ENCODE measurements at regions not wholly inside any gene's neighbourhood (a gene's known extent, or its start where the extent isn't known, plus 50 kb on each side); places are given as distances from the start of the nearest gene placed in this dataset.

DNA sequence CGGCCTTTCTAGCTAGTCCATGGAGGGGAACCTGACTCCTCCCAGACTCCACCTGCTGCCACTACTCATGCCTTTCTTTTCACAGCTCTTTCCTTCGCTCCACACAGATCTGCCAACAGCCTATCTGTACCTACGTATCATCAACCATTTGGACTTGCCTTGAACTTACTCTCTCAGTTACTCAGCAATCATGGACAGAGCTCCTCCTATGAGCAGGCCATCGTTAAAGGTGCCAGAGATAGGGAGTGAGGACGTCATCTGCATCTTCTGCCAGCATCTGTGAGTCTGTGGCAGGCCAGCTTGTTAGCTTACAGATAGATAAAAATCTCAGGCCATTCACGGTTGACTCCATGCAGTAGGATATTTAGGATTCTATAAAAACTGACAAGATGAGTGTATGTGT is 162.9 kb upstream of the ZBED5 start:
- Mint-ChIP-seq H3K4me3 (no peak overlapping the region), H3K36me3 (ENCODE audit: low read depth) (no peaks in the 10 kb centered on the region), H3K27me3 (no peaks in the 10 kb centered on the region), H3K4me1 (no peaks in the 10 kb centered on the region), H3K27ac (no peak overlapping the region), H3K9me3 (no peaks in the 10 kb centered on the region)
- ATAC-seq (no peak), DNase-seq (no peak)

- no peaks in the 10 kb centered on the region for H3K27me3 Mint-ChIP-seq
- no peak overlapping the region for H3K4me3 Mint-ChIP-seq
- no peaks in the 10 kb centered on the region for H3K9me3 Mint-ChIP-seq
- H3K27ac Mint-ChIP-seq = no peak overlapping the region
- no peaks in the 10 kb centered on the region for H3K36me3 Mint-ChIP-seq (ENCODE audit: low read depth)
- ATAC-seq = no peak
- H3K4me1 Mint-ChIP-seq = no peaks in the 10 kb centered on the region
- DNase-seq = no peak
Observed at GRCh38 chr11:11020219-11020726, 162.4 kb upstream of the ZBED5 start.

DNA sequence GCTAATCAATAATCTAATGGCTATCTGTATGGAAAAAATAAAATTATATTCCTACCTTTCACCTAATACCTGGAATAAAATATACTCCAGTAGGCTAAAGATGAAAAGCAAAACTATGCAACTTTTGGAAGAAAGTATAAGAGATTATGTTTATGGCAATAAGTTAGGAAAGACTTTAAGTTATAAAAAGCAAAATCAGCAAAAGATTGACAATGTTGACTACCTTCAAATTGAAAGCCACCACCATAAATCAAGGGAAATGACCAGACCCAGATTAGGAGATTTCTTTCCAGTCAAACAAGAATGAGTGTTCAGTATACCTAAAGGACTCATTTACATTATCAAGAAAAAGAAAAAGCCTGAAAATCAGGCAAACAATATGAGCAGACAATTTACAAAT is 159.1 kb upstream of the ZBED5 start:
- no peaks in the 10 kb centered on the region for H3K36me3 Mint-ChIP-seq (ENCODE audit: low read depth)
- H3K27ac Mint-ChIP-seq = no peak overlapping the region
- DNase-seq (no peak), ATAC-seq (no peak)
- no peaks in the 10 kb centered on the region for H3K4me1 Mint-ChIP-seq
- no peaks in the 10 kb centered on the region for H3K27me3 Mint-ChIP-seq
- H3K9me3 Mint-ChIP-seq = no peaks in the 10 kb centered on the region
- no peak overlapping the region for H3K4me3 Mint-ChIP-seq

DNA sequence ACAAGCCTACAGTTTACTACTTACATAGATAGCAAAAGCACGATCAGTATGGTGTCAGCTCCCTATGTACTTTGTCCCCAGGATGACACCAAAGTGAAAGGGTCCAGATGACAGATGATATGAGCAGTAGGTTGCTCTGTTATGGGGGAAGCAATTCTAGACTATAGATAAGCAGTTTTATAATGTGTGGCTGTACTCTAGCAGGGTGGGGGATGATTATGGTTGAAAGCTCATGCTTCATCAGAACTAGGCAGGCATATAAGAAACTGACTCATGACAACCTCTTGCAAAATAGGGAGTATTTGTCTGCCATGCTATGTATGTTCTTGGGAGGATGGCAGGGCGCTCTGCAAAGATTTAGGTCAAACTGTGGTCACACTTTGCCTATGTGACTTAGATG is 158.2 kb upstream of the ZBED5 start:
- Mint-ChIP-seq H3K27me3 (peaks cover under 1% of the 10 kb centered on the region), H3K4me3 (no peak overlapping the region), H3K4me1 (no peaks in the 10 kb centered on the region), H3K36me3 (ENCODE audit: low read depth) (no peaks in the 10 kb centered on the region), H3K27ac (no peak overlapping the region), H3K9me3 (no peaks in the 10 kb centered on the region)
- no peak for ATAC-seq
- no peak for DNase-seq

DNA sequence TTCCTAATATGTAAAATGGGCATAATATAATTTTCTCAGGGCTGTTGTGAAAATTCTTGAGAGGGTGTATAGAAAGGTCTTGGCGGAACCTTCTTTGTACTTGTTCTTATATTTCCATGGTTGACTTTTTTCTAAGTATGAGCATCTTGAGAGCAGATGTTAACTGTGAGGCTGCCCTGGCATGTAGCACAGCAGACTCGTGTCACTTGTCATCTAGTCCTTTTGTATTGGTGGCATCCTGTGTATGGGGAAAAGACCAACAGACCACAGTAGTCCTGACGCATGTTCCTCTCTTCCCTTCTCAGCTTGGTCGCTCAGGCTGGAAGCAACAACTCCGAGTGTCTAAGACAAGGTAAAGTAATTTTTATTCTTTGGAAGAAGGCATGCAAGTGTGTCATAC is 153.8 kb upstream of the ZBED5 start:
- Mint-ChIP-seq H3K4me1 (no peaks in the 10 kb centered on the region), H3K36me3 (ENCODE audit: low read depth) (no peaks in the 10 kb centered on the region), H3K4me3 (no peak overlapping the region), H3K27me3 (peaks cover 15% of the 10 kb centered on the region), H3K9me3 (no peaks in the 10 kb centered on the region), H3K27ac (no peak overlapping the region)
- no peak for ATAC-seq
- no peak for DNase-seq

DNA sequence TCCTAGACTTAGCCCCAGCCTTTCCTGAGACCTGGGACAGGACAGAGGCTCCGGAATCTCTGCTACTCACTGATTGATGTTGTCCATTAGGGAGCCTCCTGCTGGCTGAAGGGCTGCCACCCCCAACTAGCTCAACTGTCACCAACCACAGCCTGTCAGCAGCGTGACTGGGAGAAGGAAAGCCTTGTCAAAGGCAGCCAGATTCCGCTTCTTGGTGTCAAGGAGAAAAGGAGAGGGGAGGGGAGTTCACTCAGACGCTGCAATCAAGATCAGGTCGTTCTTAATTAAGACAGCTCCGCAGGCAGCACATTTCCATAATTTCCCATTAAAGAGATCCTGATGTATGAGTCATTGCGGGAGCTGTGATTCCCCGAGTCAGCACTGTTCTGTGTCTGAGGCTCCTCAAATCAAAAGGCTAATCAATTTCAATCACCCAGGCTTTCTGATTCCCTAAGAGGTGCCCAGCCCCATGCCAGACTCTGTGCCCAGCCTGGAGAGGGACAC is 152.8 kb upstream of the ZBED5 start:
- no peaks in the 10 kb centered on the region for H3K36me3 Mint-ChIP-seq (ENCODE audit: low read depth)
- H3K9me3 Mint-ChIP-seq = no peaks in the 10 kb centered on the region
- no peak overlapping the region for H3K27ac Mint-ChIP-seq
- DNase-seq = no peak
- no peak for ATAC-seq
- H3K4me1 Mint-ChIP-seq = no peaks in the 10 kb centered on the region
- H3K4me3 Mint-ChIP-seq = no peak overlapping the region
- H3K27me3 Mint-ChIP-seq = peaks cover 15% of the 10 kb centered on the region

DNA sequence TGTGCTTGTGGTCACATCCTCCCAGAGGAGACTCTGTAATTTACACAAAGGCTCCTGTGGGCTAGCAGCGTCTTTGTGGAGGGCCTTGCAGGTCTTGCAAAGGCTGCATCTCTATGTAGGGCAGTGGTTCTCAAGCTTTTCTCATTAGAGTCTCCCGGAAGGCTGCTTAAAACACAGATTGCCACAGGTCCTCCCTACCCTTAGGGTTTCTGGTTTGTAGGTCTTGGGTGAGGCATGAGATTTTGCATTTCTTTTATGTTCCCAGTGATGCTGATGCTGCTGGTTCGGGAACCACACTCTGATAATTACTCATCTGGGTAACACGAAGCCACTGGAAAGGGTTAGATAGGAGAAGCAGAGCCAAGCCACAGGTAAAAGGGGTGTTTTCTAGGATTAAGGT is 151.3 kb upstream of the ZBED5 start:
- DNase-seq (no peak), ATAC-seq (no peak)
- no peak overlapping the region for H3K27ac Mint-ChIP-seq
- H3K4me3 Mint-ChIP-seq = no peak overlapping the region
- H3K9me3 Mint-ChIP-seq = no peaks in the 10 kb centered on the region
- H3K27me3 Mint-ChIP-seq = peaks cover 23% of the 10 kb centered on the region
- no peaks in the 10 kb centered on the region for H3K4me1 Mint-ChIP-seq
- no peaks in the 10 kb centered on the region for H3K36me3 Mint-ChIP-seq (ENCODE audit: low read depth)

DNA sequence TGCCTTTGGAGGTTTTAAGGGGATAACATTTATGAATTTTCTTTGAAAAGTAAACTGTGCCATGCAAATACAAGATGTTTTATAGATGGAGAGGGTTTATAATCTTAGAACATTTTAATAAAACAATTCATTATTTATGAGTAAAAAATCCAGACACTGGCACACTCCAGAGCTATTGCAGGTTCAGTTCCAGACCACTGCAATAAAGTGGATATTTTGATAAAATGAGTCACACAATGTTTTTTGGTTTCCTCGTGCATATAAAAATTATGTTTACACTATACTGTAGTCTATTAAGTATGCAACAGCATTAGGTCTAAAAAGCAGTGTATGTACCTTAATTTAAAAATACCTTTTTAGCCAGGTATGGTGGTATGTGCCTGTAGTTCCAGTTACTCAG is 146.2 kb upstream of the ZBED5 start:
- peaks cover 28% of the 10 kb centered on the region for H3K27me3 Mint-ChIP-seq
- H3K9me3 Mint-ChIP-seq = no peaks in the 10 kb centered on the region
- H3K27ac Mint-ChIP-seq = no peak overlapping the region
- no peaks in the 10 kb centered on the region for H3K36me3 Mint-ChIP-seq (ENCODE audit: low read depth)
- DNase-seq = no peak
- no peak for ATAC-seq
- no peaks in the 10 kb centered on the region for H3K4me1 Mint-ChIP-seq
- H3K4me3 Mint-ChIP-seq = no peak overlapping the region

DNA sequence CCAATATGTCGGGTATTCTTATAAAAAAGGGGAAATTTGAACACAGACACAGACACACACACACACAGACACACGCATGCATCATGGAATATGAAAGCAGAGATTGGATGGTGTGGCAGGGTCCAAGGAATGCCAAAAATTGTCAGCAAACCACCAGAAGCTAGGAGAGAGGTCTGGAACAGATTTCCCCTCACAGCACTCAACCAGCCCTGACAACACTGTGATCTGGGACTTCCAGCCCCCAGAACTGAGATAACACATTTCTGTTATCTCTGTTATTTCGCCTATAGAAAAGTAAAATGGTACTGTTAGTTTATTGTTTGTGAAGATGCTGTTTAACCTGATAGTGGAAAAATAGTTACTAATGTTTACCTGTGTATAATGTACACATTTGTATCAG is 145.4 kb upstream of the ZBED5 start:
- Mint-ChIP-seq H3K4me1 (no peaks in the 10 kb centered on the region), H3K36me3 (ENCODE audit: low read depth) (no peaks in the 10 kb centered on the region), H3K4me3 (no peak overlapping the region), H3K9me3 (no peaks in the 10 kb centered on the region), H3K27ac (no peak overlapping the region), H3K27me3 (peaks cover 27% of the 10 kb centered on the region)
- no peak for ATAC-seq
- DNase-seq = no peak

DNA sequence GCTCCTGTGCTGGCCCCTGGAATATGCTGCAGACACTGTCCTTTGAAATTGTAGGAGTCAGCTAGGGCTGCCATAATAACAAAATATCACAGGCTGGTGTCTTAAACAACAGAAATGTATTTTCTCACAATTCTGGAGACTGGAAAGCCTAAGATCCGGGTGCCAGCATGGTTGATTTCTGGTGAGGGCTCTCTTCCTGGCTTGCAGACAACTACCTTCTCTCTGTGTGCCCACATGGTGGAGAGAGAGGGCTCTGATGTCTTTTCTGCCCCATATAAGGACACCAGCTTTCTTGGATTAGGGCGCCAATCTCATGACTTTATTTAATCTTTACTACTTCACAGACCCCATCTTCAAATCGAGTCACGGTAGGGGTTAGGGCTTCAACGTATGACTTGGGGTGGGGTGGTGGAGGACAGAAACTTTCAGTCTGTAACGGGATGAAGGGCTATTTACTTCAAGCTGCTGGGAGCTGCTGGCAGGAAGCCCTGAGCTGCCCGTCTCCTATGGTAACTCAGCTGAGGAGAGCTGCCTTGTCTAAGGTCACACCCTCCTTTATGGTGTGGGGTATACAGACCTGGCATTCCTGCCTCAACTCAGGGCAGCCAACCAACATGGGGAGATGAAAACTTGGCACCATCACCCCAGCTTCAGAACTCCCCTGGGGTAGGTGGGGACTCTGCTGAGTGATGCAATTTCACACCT is 142.9 kb upstream of the ZBED5 start:
- no peak overlapping the region for H3K27ac Mint-ChIP-seq
- ATAC-seq (no peak), DNase-seq (no peak)
- H3K4me3 Mint-ChIP-seq = no peak overlapping the region
- no peaks in the 10 kb centered on the region for H3K4me1 Mint-ChIP-seq
- H3K27me3 Mint-ChIP-seq = peaks cover 28% of the 10 kb centered on the region
- no peaks in the 10 kb centered on the region for H3K9me3 Mint-ChIP-seq
- H3K36me3 Mint-ChIP-seq (ENCODE audit: low read depth) = no peaks in the 10 kb centered on the region

GRCh38 chr11:10998674-10999073 is 140.8 kb upstream of the ZBED5 start:
- no peaks in the 10 kb centered on the region for H3K9me3 Mint-ChIP-seq
- H3K27me3 Mint-ChIP-seq = peaks cover 22% of the 10 kb centered on the region
- ATAC-seq = no peak
- H3K4me3 Mint-ChIP-seq = no peak overlapping the region
- H3K4me1 Mint-ChIP-seq = no peaks in the 10 kb centered on the region
- DNase-seq = no peak
- no peak overlapping the region for H3K27ac Mint-ChIP-seq
- no peaks in the 10 kb centered on the region for H3K36me3 Mint-ChIP-seq (ENCODE audit: low read depth)

DNA sequence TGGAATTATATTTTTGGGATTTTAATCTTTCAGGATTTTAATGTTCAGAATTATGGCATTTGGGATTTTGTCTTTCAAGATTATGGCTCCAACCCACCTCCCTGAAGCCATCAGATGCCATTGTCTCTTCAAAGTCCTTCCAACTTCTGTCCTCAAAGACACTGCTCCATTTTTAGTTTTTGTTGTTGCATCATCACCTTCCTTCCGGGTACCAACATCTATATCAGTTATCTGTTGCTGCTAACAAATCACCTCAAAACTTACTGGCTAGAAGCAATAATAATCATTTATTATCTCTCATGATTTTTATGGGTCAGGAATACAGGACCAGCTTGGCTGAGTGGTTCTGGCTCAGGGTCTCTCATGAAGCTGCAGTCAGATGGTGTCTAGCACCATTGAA is 138.8 kb upstream of the ZBED5 start:
- no peak overlapping the region for H3K4me3 Mint-ChIP-seq
- ATAC-seq = no peak
- no peaks in the 10 kb centered on the region for H3K4me1 Mint-ChIP-seq
- no peak overlapping the region for H3K27ac Mint-ChIP-seq
- H3K9me3 Mint-ChIP-seq = no peaks in the 10 kb centered on the region
- no peaks in the 10 kb centered on the region for H3K36me3 Mint-ChIP-seq (ENCODE audit: low read depth)
- DNase-seq = no peak
- peaks cover 11% of the 10 kb centered on the region for H3K27me3 Mint-ChIP-seq

- DNase-seq = no peak
- no peaks in the 10 kb centered on the region for H3K4me1 Mint-ChIP-seq
- H3K4me3 Mint-ChIP-seq = no peak overlapping the region
- H3K27ac Mint-ChIP-seq = no peak overlapping the region
- H3K36me3 Mint-ChIP-seq (ENCODE audit: low read depth) = no peaks in the 10 kb centered on the region
- peaks cover 5% of the 10 kb centered on the region for H3K27me3 Mint-ChIP-seq
- no peaks in the 10 kb centered on the region for H3K9me3 Mint-ChIP-seq
- ATAC-seq = no peak
Observed at GRCh38 chr11:10993640-10994039, 135.8 kb upstream of the ZBED5 start.

DNA sequence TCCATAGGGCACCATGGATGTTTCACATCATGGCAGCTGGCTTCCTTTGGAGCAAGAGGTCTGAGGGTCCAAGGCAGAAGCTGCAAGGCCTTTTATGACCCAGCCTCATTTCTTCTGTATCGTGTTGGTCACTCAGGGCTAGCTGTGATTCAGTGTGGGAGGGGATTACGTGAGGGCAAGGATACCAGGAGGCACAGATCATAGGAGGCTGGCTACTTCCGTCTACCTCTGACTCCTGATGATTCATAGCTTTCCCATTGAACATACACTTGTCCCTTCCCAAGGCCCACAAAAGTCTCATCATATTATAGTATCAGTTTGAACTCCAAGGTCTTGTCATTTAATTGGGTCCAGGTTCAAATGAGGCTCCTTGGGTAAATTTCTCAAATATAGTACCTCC is 135.3 kb upstream of the ZBED5 start:
- no peaks in the 10 kb centered on the region for H3K9me3 Mint-ChIP-seq
- DNase-seq = no peak
- peaks cover 5% of the 10 kb centered on the region for H3K27me3 Mint-ChIP-seq
- H3K36me3 Mint-ChIP-seq (ENCODE audit: low read depth) = no peaks in the 10 kb centered on the region
- H3K4me3 Mint-ChIP-seq = no peak overlapping the region
- no peaks in the 10 kb centered on the region for H3K4me1 Mint-ChIP-seq
- no peak for ATAC-seq
- H3K27ac Mint-ChIP-seq = no peak overlapping the region

- Mint-ChIP-seq H3K27ac (no peak overlapping the region), H3K27me3 (peaks cover 1% of the 10 kb centered on the region), H3K36me3 (ENCODE audit: low read depth) (no peaks in the 10 kb centered on the region), H3K4me3 (no peak overlapping the region), H3K4me1 (no peaks in the 10 kb centered on the region), H3K9me3 (no peaks in the 10 kb centered on the region)
- DNase-seq = no peak
- no peak for ATAC-seq
Observed at GRCh38 chr11:10991393-10991792, 133.5 kb upstream of the ZBED5 start.
